IMR-90 (cell line): ENCODE measurements at regions not wholly inside any gene's neighbourhood (a gene's known extent, or its start where the extent isn't known, plus 50 kb on each side); places are given as distances from the start of the nearest gene placed in this dataset.

Experiments used
- ATAC-seq: fragments of 200-7000 bp; cut with Tn5 transposase; 2 replicates; pipeline ENCODE4 v1.9.1; 2020; ENCODE audit warnings: low read depth, mild to moderate bottlenecking, moderate library complexity
- BruUV-seq: library from RNA; stranded (reverse); fragments of 400-500 nt; replicated peaks from 2 replicates; lab custom pipeline; 2021; lab: Mats Ljungman, UMichigan
- CTCF ChIA-PET: fragments of 300-600 bp; formaldehyde crosslinking; extraction: SDS; loops from one replicate; lab custom pipeline; 2021; ENCODE audit warnings: antibody characterized with exemption; lab: Yijun Ruan, JAX
- POLR2A ChIA-PET: fragments of 300-600 bp; sonication (Branson Sonifier 250); formaldehyde crosslinking; loops from one replicate; lab custom pipeline; 2022; ENCODE audit warnings: antibody characterized with exemption; ENCODE audit not compliant: unreplicated experiment; lab: Charles Lee
- DNase-seq: peaks from one replicate; pipeline ENCODE4 v3.0.0; 2013
- H2AFZ ChIP-seq: replicated peaks from 2 replicates; pipeline ENCODE3; 2013; ENCODE audit warnings: low read length, mild to moderate bottlenecking; ENCODE audit not compliant: poor library complexity
- H2AK5ac ChIP-seq: 2 replicates; pipeline ENCODE4 v1.6.1; 2013; ENCODE audit warnings: low read depth, low read length, inconsistent platforms
- H2AK9ac ChIP-seq: replicated peaks from 2 replicates; pipeline ENCODE3; 2013; ENCODE audit warnings: mild to moderate bottlenecking, low read depth, low read length, moderate library complexity; ENCODE audit not compliant: poor library complexity
- H2BK120ac ChIP-seq: 2 replicates; pipeline ENCODE4 v1.6.1; 2013; ENCODE audit warnings: low read depth, low read length, inconsistent platforms
- H2BK15ac ChIP-seq: 3 replicates; pipeline ENCODE4 v1.6.1; 2013; ENCODE audit warnings: low read depth, low read length, inconsistent platforms
- H2BK20ac ChIP-seq: 2 replicates; pipeline ENCODE4 v1.6.1; 2013; ENCODE audit warnings: low read depth, mild to moderate bottlenecking, inconsistent platforms, low read length, moderate library complexity
- H2BK5ac ChIP-seq: 2 replicates; pipeline ENCODE4 v1.6.1; 2013; ENCODE audit warnings: mild to moderate bottlenecking, low read depth, low read length, inconsistent platforms; ENCODE audit not compliant: poor library complexity, severe bottlenecking
- H3K14ac ChIP-seq: replicated peaks from 2 replicates; pipeline ENCODE4 v1.6.1; 2013; ENCODE audit warnings: low read depth, low read length, inconsistent platforms
- H3K18ac ChIP-seq: 2 replicates; pipeline ENCODE4 v1.6.1; 2013; ENCODE audit warnings: low read depth, low read length, control low read depth
- H3K23ac ChIP-seq: 2 replicates; pipeline ENCODE4 v1.6.1; 2013; ENCODE audit warnings: low read depth, low read length, inconsistent platforms
- H3K27ac ChIP-seq: 2 replicates; pipeline ENCODE4 v1.5.1; 2013; ENCODE audit warnings: mild to moderate bottlenecking, control low read depth, low read length; ENCODE audit not compliant: insufficient read depth
- H3K27me3 ChIP-seq: 2 replicates; pipeline ENCODE4 v1.6.1; 2013; ENCODE audit warnings: low read length; ENCODE audit not compliant: control insufficient read depth, insufficient read depth
- H3K36me3 ChIP-seq: 2 replicates; pipeline ENCODE4 v1.6.1; 2013; ENCODE audit warnings: low read length, mixed read lengths; ENCODE audit not compliant: control insufficient read depth, insufficient read depth
- H3K4ac ChIP-seq: 2 replicates; pipeline ENCODE4 v1.6.1; 2013; ENCODE audit warnings: low read depth, low read length, inconsistent platforms
- H3K4me1 ChIP-seq: 2 replicates; pipeline ENCODE4 v1.6.1; 2013; ENCODE audit warnings: low read length, mixed read lengths; ENCODE audit not compliant: control insufficient read depth, insufficient read depth
- H3K4me2 ChIP-seq: 2 replicates; pipeline ENCODE4 v1.6.1; 2013; ENCODE audit warnings: low read depth, mild to moderate bottlenecking, control low read depth, low read length, moderate library complexity
- H3K4me3 ChIP-seq: 2 replicates; pipeline ENCODE4 v1.5.1; 2013; ENCODE audit warnings: low read depth, mild to moderate bottlenecking, control low read depth, low read length, moderate library complexity; ENCODE audit not compliant: insufficient read depth
- H3K56ac ChIP-seq: 2 replicates; pipeline ENCODE4 v1.6.1; 2013; ENCODE audit warnings: low read length, inconsistent platforms; ENCODE audit not compliant: insufficient read depth; ENCODE audit errors: extremely low read depth
- H3K79me1 ChIP-seq, 2 experiments: 2 replicates each; pipeline ENCODE4 v1.6.1; 2013; ENCODE audit warnings: low read length in 2 of 2, inconsistent platforms in 1 of 2, low read depth in 1 of 2
- H3K9ac ChIP-seq: 2 replicates; pipeline ENCODE4 v1.6.1; 2013; ENCODE audit warnings: low read depth, low read length, control low read depth
- H3K9me1 ChIP-seq: 2 replicates; pipeline ENCODE4 v1.6.1; 2013; ENCODE audit warnings: low read length, inconsistent platforms; ENCODE audit not compliant: insufficient read depth
- H3K9me3 ChIP-seq: 2 replicates; pipeline ENCODE4 v1.6.1; 2013; ENCODE audit warnings: low read length; ENCODE audit not compliant: control insufficient read depth, insufficient read depth
- H4K20me1 ChIP-seq: 2 replicates; pipeline ENCODE4 v1.6.1; 2013; ENCODE audit warnings: low read length, inconsistent platforms; ENCODE audit not compliant: insufficient read depth
- H4K5ac ChIP-seq: 2 replicates; pipeline ENCODE4 v1.6.1; 2013; ENCODE audit warnings: mild to moderate bottlenecking, low read depth, low read length, control low read depth
- H4K8ac ChIP-seq, 2 experiments: 2 replicates each; pipeline ENCODE4 v1.6.1; 2013; ENCODE audit warnings: low read depth in 2 of 2, low read length in 2 of 2, control low read depth in 1 of 2, inconsistent platforms in 1 of 2
- H4K91ac ChIP-seq: 2 replicates; pipeline ENCODE4 v1.6.1; 2013; ENCODE audit warnings: low read depth, low read length, inconsistent platforms; ENCODE audit not compliant: insufficient read depth
- BHLHE40 ChIP-seq: fragments of 150-350 bp; IDR thresholded peaks from 2 replicates; pipeline ENCODE4 v1.6.1; 2016; ENCODE audit warnings: mild to moderate bottlenecking, low read depth, low read length
- CEBPB ChIP-seq: IDR thresholded peaks from 2 replicates; pipeline ENCODE4 v1.6.1; 2012; ENCODE audit warnings: low read depth, low read length, improper control_type of control experiment
- CHD1 ChIP-seq: IDR thresholded peaks from 2 replicates; pipeline ENCODE4 v1.6.1; 2012; ENCODE audit warnings: low read depth, low read length, improper control_type of control experiment
- CTCF ChIP-seq: conservative IDR thresholded peaks from 2 replicates; pipeline ENCODE4 v1.5.1; 2012; ENCODE audit warnings: mild to moderate bottlenecking, low read depth, low read length, improper control_type of control experiment
- ELK1 ChIP-seq: fragments of 150-350 bp; IDR thresholded peaks from 2 replicates; pipeline ENCODE4 v1.6.1; 2016; ENCODE audit warnings: low read depth, mild to moderate bottlenecking, low read length, moderate library complexity, borderline replicate concordance
- FOS ChIP-seq: fragments of 150-350 bp; IDR thresholded peaks from 2 replicates; pipeline ENCODE4 v1.6.1; 2016; ENCODE audit warnings: low read depth, low read length
- MAFK ChIP-seq: IDR thresholded peaks from 2 replicates; pipeline ENCODE4 v1.6.1; 2012; ENCODE audit warnings: low read depth, low read length, improper control_type of control experiment
- MAZ ChIP-seq: IDR thresholded peaks from 2 replicates; pipeline ENCODE4 v1.6.1; 2012; ENCODE audit warnings: low read depth, mild to moderate bottlenecking, low read length, improper control_type of control experiment, moderate library complexity, borderline replicate concordance
- MXI1 ChIP-seq: IDR thresholded peaks from 2 replicates; pipeline ENCODE4 v1.6.1; 2012; ENCODE audit warnings: low read depth, mild to moderate bottlenecking, low read length, moderate library complexity, borderline replicate concordance
- POLR2A ChIP-seq: IDR thresholded peaks from 2 replicates; pipeline ENCODE4 v1.6.1; 2012; ENCODE audit warnings: mild to moderate bottlenecking, low read depth, low read length
- RAD21 ChIP-seq: IDR thresholded peaks from 2 replicates; pipeline ENCODE4 v1.6.1; 2012; ENCODE audit warnings: low read length, improper control_type of control experiment
- RCOR1 ChIP-seq: IDR thresholded peaks from 2 replicates; pipeline ENCODE4 v1.6.1; 2012; ENCODE audit warnings: mild to moderate bottlenecking, low read length, improper control_type of control experiment; ENCODE audit not compliant: insufficient replicate concordance
- RFX5 ChIP-seq: IDR thresholded peaks from 2 replicates; pipeline ENCODE4 v1.8.0; 2012; ENCODE audit warnings: low read depth, mild to moderate bottlenecking, low read length, moderate library complexity
- SMC3 ChIP-seq: fragments of 150-350 bp; IDR thresholded peaks from 2 replicates; pipeline ENCODE4 v1.6.1; 2016; ENCODE audit warnings: low read depth, mild to moderate bottlenecking, antibody characterized with exemption, low read length, moderate library complexity
- USF2 ChIP-seq: fragments of 150-350 bp; IDR thresholded peaks from 2 replicates; pipeline ENCODE4 v1.6.1; 2017; ENCODE audit warnings: mild to moderate bottlenecking, antibody characterized with exemption, low read length, low read depth
- WGBS, 2 experiments: methylation state at CpG; one replicate each; pipeline versions ENCODE4 v1.1.5 to v1.1.7; 2013; ENCODE audit warnings: missing lambda C conversion rate in 2 of 2; ENCODE audit not compliant: insufficient read length in 1 of 2; ENCODE audit errors: extremely low coverage in 2 of 2; 5-methylcytosine and 5-hydroxymethylcytosine counted together
- dilution Hi-C: fragments of 300-500 bp; cut with HindIII; formaldehyde crosslinking; loops from one replicate; pipeline ENCODE4 v1.14.3; 2018; ENCODE audit warnings: low sequenced_read_pairs; ENCODE audit not compliant: unreplicated experiment
- in situ Hi-C: fragments of 300-500 bp; cut with MboI; formaldehyde crosslinking; loops from 3 replicates; pipeline ENCODE4 v1.14.3; 2019; ENCODE audit warnings: low sequenced_read_pairs, inconsistent platforms, mixed read lengths
- intact Hi-C: fragments of 100-400 bp; cut with micrococcal nuclease; formaldehyde crosslinking; loops from 2 replicates; pipeline ENCODE4 v1.10.0; 2022

- no peak overlapping the region for H3K23ac ChIP-seq
- DNase-seq (no peak), ATAC-seq (no peak)
- no peaks in the 10 kb centered on the region for H3K9me1 ChIP-seq
- H3K9me3 ChIP-seq: peaks cover 14% of the 10 kb centered on the region
- dilution Hi-C loops: no loop called here
- intact Hi-C loops: no loop called here
- H3K56ac ChIP-seq: no peak overlapping the region
- H2BK20ac ChIP-seq: no peak overlapping the region
- H2BK120ac ChIP-seq: no peak overlapping the region
- in situ Hi-C loops: no loop called here
- no peak for TF ChIP-seq ELK1
- TF ChIP-seq FOS: no peak
- TF ChIP-seq CEBPB: no peak
- TF ChIP-seq BHLHE40: no peak
- no peak for TF ChIP-seq RAD21
- no peak for TF ChIP-seq MAZ
- TF ChIP-seq RCOR1: no peak
- no peak for TF ChIP-seq MAFK
- TF ChIP-seq SMC3: no peak
- no peak for TF ChIP-seq USF2
- TF ChIP-seq MXI1: no peak
- no peak for TF ChIP-seq RFX5
- no peak for TF ChIP-seq POLR2A
- no peak for TF ChIP-seq CHD1
- TF ChIP-seq CTCF: no peak
- 0% methylated on average over 1 of the region's 3 CpGs; no CpG with 5 or more reads in 1 of the 2 experiments for WGBS, 2 experiments
- no peak overlapping the region for H3K18ac ChIP-seq
- H4K5ac ChIP-seq: no peak overlapping the region
- H3K4me3 ChIP-seq: no peak overlapping the region
- H3K27ac ChIP-seq: no peak overlapping the region
- H3K4ac ChIP-seq: no peak overlapping the region
- no peak overlapping the region for H3K9ac ChIP-seq
- H3K36me3 ChIP-seq: no peaks in the 10 kb centered on the region
- no peak overlapping the region for H3K14ac ChIP-seq
- no TSS peak for BruUV-seq
- ChIA-PET CTCF (interaction anchor here (0.7 kb wide), 1 partner anchor 171 kb away, joined by 3 read pairs; no protein-coding TSS in a partner anchor), POLR2A (no interaction called here)
- no peaks in the 10 kb centered on the region for H3K4me1 ChIP-seq
- H2BK15ac ChIP-seq: no peak overlapping the region
- H3K27me3 ChIP-seq: no peaks in the 10 kb centered on the region
- no peak overlapping the region for H4K91ac ChIP-seq
- H2AK9ac ChIP-seq: no peak overlapping the region
- H3K79me1 ChIP-seq: no peaks in the 10 kb centered on the region
- no peak overlapping the region for H2AFZ ChIP-seq
- H3K4me2 ChIP-seq: no peak overlapping the region
- H2BK5ac ChIP-seq: no peak overlapping the region
- no peaks in the 10 kb centered on the region for H4K20me1 ChIP-seq
- no peak overlapping the region for H2AK5ac ChIP-seq
- no peak overlapping the region for H4K8ac ChIP-seq
Observed at GRCh38 chr20:55656231-55656775, 349.0 kb downstream of the CBLN4 start.
